MM.1S (cell line): ENCODE measurements at regions not wholly inside any gene's neighbourhood (a gene's known extent, or its start where the extent isn't known, plus 50 kb on each side); places are given as distances from the start of the nearest gene placed in this dataset.

Experiments used
- DNase-seq: peaks from one replicate; pipeline ENCODE4 v3.0.0-alpha.2; 2015
- H2AFZ ChIP-seq: fragments of 300-600 bp; sonication (generic); 2 replicates; pipeline ENCODE4 v1.6.0; 2016; ENCODE audit warnings: antibody characterized with exemption, low read length
- H3F3A ChIP-seq: fragments of 300-600 bp; sonication (generic); 2 replicates; pipeline ENCODE4 v1.6.1; 2016; ENCODE audit warnings: mild to moderate bottlenecking, antibody characterized with exemption, low read length, moderate library complexity, mixed read lengths; ENCODE audit not compliant: insufficient read depth
- H3K27ac ChIP-seq: fragments of 300-600 bp; sonication (generic); 2 replicates; pipeline ENCODE4 v1.5.1; 2016; ENCODE audit warnings: mild to moderate bottlenecking, low read length
- H3K27me3 ChIP-seq: fragments of 300-600 bp; sonication (generic); replicated peaks from 2 replicates; pipeline ENCODE4 v1.6.0; 2016; ENCODE audit warnings: low read length; ENCODE audit not compliant: insufficient read depth
- H3K36me3 ChIP-seq: fragments of 300-600 bp; sonication (generic); replicated peaks from 2 replicates; pipeline ENCODE4 v1.6.1; 2016; ENCODE audit warnings: mild to moderate bottlenecking, low read length, mixed read lengths; ENCODE audit not compliant: insufficient read depth
- H3K4me1 ChIP-seq: fragments of 300-600 bp; sonication (generic); 2 replicates; pipeline ENCODE4 v1.6.1; 2016; ENCODE audit warnings: low read length, mixed read lengths
- H3K4me2 ChIP-seq: fragments of 300-600 bp; sonication (generic); 2 replicates; pipeline ENCODE4 v1.6.0; 2016; ENCODE audit warnings: low read depth, low read length
- H3K4me3 ChIP-seq: fragments of 300-600 bp; sonication (generic); 2 replicates; pipeline ENCODE4 v1.5.1; 2016; ENCODE audit warnings: low read length, mixed read lengths
- H3K79me2 ChIP-seq: fragments of 300-600 bp; sonication (generic); 2 replicates; pipeline ENCODE4 v1.6.1; 2016; ENCODE audit warnings: mixed run types, low read length, mixed read lengths
- H3K9ac ChIP-seq: fragments of 300-600 bp; sonication (generic); 2 replicates; pipeline ENCODE4 v1.6.1; 2016; ENCODE audit warnings: low read length, mixed read lengths
- H3K9me2 ChIP-seq: fragments of 300-600 bp; sonication (generic); replicated peaks from 2 replicates; pipeline ENCODE4 v1.6.1; 2016; ENCODE audit warnings: mild to moderate bottlenecking, low read length, mixed read lengths; ENCODE audit not compliant: insufficient read depth
- H3K9me3 ChIP-seq: fragments of 300-600 bp; sonication (generic); replicated peaks from 2 replicates; pipeline ENCODE4 v1.6.1; 2016; ENCODE audit warnings: mild to moderate bottlenecking, low read length, mixed read lengths; ENCODE audit not compliant: insufficient read depth
- H4K20me1 ChIP-seq: fragments of 300-600 bp; sonication (generic); 2 replicates; pipeline ENCODE4 v1.6.1; 2016; ENCODE audit warnings: mild to moderate bottlenecking, low read length, moderate library complexity, mixed read lengths; ENCODE audit not compliant: insufficient read depth
- EZH2 ChIP-seq: fragments of 300-600 bp; sonication (generic); optimal IDR thresholded peaks from 2 replicates; pipeline ENCODE3; 2017; ENCODE audit warnings: low read depth, mild to moderate bottlenecking, antibody characterized with exemption, low read length, mixed read lengths
- EZH2phosphoT487 ChIP-seq: fragments of 300-600 bp; sonication (generic); IDR thresholded peaks from 2 replicates; pipeline ENCODE4 v1.6.1; 2018; ENCODE audit warnings: antibody characterized with exemption, low read length
- TF ChIP-seq, protein P1 (sequence below): fragments of 300-600 bp; sonication (generic); IDR thresholded peaks from 2 replicates; pipeline ENCODE4 v1.5.1; 2016; ENCODE audit warnings: antibody characterized with exemption, low read length, mixed read lengths

DNA sequence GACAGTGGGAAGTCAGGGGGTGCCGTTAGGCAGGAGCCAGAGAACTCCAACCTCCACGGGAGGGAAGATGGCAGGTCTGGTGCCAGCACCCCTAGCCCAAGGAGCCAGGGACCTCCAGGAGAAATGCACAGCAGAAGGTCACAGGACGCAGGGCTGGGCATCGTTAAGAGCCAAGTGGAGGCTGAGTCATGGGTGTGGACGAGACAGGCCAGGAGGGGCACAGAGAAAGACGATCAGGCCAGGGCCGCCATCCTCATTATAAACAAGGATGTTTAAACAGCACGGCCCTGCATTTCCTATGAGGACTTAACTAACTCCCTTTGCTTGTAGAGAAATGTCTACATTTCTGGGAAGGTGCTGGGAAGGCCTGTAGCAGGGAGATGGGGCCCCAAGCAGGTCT lies 77.9 kb upstream of the FZD10 start:
- Histone ChIP-seq H3K4me3 (no peak overlapping the region), H3F3A (no peaks in the 10 kb centered on the region), H3K9me3 (no peaks in the 10 kb centered on the region), H3K79me2 (no peaks in the 10 kb centered on the region), H3K36me3 (no peaks in the 10 kb centered on the region), H3K27me3 (no peaks in the 10 kb centered on the region), H3K9me2 (no peaks in the 10 kb centered on the region), H4K20me1 (no peaks in the 10 kb centered on the region), H3K4me2 (no peak overlapping the region), H2AFZ (no peak overlapping the region), H3K4me1 (no peaks in the 10 kb centered on the region), H3K27ac (no peak overlapping the region), H3K9ac (no peak overlapping the region)
- TF ChIP-seq, protein P1, sequence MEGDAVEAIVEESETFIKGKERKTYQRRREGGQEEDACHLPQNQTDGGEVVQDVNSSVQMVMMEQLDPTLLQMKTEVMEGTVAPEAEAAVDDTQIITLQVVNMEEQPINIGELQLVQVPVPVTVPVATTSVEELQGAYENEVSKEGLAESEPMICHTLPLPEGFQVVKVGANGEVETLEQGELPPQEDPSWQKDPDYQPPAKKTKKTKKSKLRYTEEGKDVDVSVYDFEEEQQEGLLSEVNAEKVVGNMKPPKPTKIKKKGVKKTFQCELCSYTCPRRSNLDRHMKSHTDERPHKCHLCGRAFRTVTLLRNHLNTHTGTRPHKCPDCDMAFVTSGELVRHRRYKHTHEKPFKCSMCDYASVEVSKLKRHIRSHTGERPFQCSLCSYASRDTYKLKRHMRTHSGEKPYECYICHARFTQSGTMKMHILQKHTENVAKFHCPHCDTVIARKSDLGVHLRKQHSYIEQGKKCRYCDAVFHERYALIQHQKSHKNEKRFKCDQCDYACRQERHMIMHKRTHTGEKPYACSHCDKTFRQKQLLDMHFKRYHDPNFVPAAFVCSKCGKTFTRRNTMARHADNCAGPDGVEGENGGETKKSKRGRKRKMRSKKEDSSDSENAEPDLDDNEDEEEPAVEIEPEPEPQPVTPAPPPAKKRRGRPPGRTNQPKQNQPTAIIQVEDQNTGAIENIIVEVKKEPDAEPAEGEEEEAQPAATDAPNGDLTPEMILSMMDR: no peak
- TF ChIP-seq EZH2phosphoT487 (no peak), EZH2 (no peak)
- DNase-seq: no peak

DNA sequence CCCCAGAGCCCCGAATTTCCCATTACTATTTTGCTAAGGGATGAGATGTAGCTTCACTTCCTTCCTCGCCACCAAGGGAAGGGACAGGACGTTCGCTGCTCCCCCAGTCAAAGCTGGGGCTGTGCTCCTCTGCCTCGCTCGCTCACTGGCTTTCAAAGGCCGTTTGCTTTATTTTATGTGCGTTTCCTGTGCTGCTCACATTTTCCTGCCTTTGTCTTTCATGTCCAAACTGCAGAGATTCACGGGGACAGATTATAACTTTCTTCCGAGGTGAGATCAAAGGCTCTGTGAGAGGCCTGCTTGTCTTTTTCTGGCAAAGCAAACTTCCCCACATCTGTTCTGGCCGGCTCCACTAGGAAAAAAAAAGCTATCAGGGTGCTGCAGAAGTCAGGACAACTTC lies 76.0 kb upstream of the FZD10 start:
- no peak for TF ChIP-seq EZH2
- TF ChIP-seq EZH2phosphoT487: no peak
- TF ChIP-seq, protein P1: no peak
- Histone ChIP-seq H3K27ac (no peak overlapping the region), H2AFZ (no peak overlapping the region), H3K4me1 (no peaks in the 10 kb centered on the region), H3K79me2 (no peaks in the 10 kb centered on the region), H3K9me3 (no peaks in the 10 kb centered on the region), H3K27me3 (no peaks in the 10 kb centered on the region), H4K20me1 (no peaks in the 10 kb centered on the region), H3F3A (no peaks in the 10 kb centered on the region), H3K4me3 (no peak overlapping the region), H3K4me2 (no peak overlapping the region), H3K36me3 (no peaks in the 10 kb centered on the region), H3K9me2 (no peaks in the 10 kb centered on the region), H3K9ac (no peak overlapping the region)
- no peak for DNase-seq

DNA sequence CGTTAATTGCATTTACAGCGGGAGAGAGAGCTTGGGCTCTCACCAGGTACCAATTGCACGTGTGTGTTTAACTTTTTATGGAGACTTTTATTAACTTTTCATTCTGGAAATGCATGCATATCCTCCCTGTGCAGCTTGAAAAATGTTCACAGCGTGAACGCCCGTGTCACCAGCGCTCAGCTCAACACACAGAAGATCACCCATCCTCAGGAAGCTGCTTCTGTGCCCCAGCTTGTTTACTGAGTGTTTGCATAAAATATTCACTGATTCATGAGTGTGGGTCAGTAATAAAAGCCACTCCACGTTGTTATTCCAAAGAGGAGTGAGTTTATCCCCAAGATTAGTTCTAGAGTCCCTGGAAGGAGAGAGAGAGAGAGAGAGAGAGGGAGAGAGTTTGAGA lies 75.5 kb upstream of the FZD10 start:
- no peak overlapping the region for H2AFZ ChIP-seq
- H3K27me3 ChIP-seq: no peaks in the 10 kb centered on the region
- no peaks in the 10 kb centered on the region for H3K4me1 ChIP-seq
- no peaks in the 10 kb centered on the region for H4K20me1 ChIP-seq
- H3K79me2 ChIP-seq: no peaks in the 10 kb centered on the region
- no peaks in the 10 kb centered on the region for H3K9me3 ChIP-seq
- TF ChIP-seq, protein P1: no peak
- no peak for TF ChIP-seq EZH2
- no peak for TF ChIP-seq EZH2phosphoT487
- H3K36me3 ChIP-seq: no peaks in the 10 kb centered on the region
- DNase-seq: no peak
- H3K4me3 ChIP-seq: no peak overlapping the region
- no peak overlapping the region for H3K4me2 ChIP-seq
- no peaks in the 10 kb centered on the region for H3K9me2 ChIP-seq
- no peak overlapping the region for H3K9ac ChIP-seq
- H3F3A ChIP-seq: no peaks in the 10 kb centered on the region
- H3K27ac ChIP-seq: no peak overlapping the region
